Pancreas (tissue), 10 donors: ENCODE measurements at regions not wholly inside any gene's neighbourhood (a gene's known extent, or its start where the extent isn't known, plus 50 kb on each side); places are given as distances from the start of the nearest gene placed in this dataset.

Experiments
- ATAC-seq, 4 donors: fragments of 200-7000 bp; cut with Tn5 transposase; one replicate each; pipeline versions ENCODE4 v1.8.0 to v1.9.1; 2020; ENCODE audit warnings: mild to moderate bottlenecking in 4 of 4, moderate library complexity in 4 of 4
- DNase-seq, 6 donors: peaks; one replicate each; pipeline ENCODE4 v3.0.0-alpha.2; 2020
- FAIRE-seq: peaks from 2 replicates; lab custom pipeline; 2012; peaks lifted over from hg19 to GRCh38; lab: Jason Lieb, UNC
- H3K27ac ChIP-seq, 4 donors: fragments of 200-600 bp; sonication (generic); 1 replicate in 3 of 4; 2 replicates in 1 of 4; pipeline versions ENCODE4 v1.5.0 to v1.8.0; 2020
- H3K27me3 ChIP-seq, 4 donors: fragments of 200-600 bp; one replicate each; pipeline ENCODE4 v1.8.0; 2021
- H3K36me3 ChIP-seq, 3 donors: fragments of 200-600 bp; sonication (generic) in 1 of 3; one replicate each; pipeline versions ENCODE4 v1.5.0 to v1.8.0; 2020 to 2021
- H3K4me1 ChIP-seq, 3 donors: fragments of 200-600 bp; one replicate each; pipeline ENCODE4 v1.8.0; 2021
- H3K4me3 ChIP-seq, 4 donors: fragments of 200-600 bp; sonication (generic) in 2 of 4; one replicate each; pipeline versions ENCODE4 v1.5.0 to v1.8.0; 2020 to 2021
- H3K9me3 ChIP-seq, 4 donors: fragments of 200-600 bp; one replicate each; pipeline ENCODE4 v1.8.0; 2021
- CTCF ChIP-seq, 4 donors: fragments of 200-600 bp; sonication (generic) in 3 of 4; IDR thresholded peaks; one replicate each; pipeline versions ENCODE4 v1.5.0 to v1.8.0; 2021; ENCODE audit warnings: antibody characterized with exemption in 4 of 4
- WGBS, 2 donors: extraction: QIAGEN DNeasy Blood & Tissue Kit; methylation state at CpG; one replicate each; pipeline ENCODE4 v1.1.7; 2013; 5-methylcytosine and 5-hydroxymethylcytosine counted together
- intact Hi-C, 3 donors: fragments of 100-400 bp; cut with DNase I; formaldehyde crosslinking; loops; one replicate each; pipeline versions ENCODE4 v1.11.1 to v1.14.2; 2022
- donor health status: healthy with polysubstance abuse.
- donor health status: DM: no; HTN: no; CAD: no; lungs with moderate emphysema.
- donor health status: DM: no; HTN: no; CAD: no.
- donor health status: control.
- donor health status: control.
- donor health status: Bipolar disorder and iron deficiency.
- donor health status: DM: yes; HTN: yes; CAD: no.
- donor health status: DM: no; HTN: no; CAD: no.
- donor health status: DM: no; HTN: no; CAD: no.
- donor health status: DM: yes; HTN: yes; CAD: no.

- no peak for ATAC-seq
- H3K9me3 ChIP-seq = no peaks in the 10 kb centered on the region
- no peaks in the 10 kb centered on the region for H3K4me1 ChIP-seq
- 67 to 77% methylated on average over 7 of the region's 7 CpGs for WGBS, 2 donors
- H3K27ac ChIP-seq = no peak overlapping the region
- intact Hi-C loops = no loop called here
- TF ChIP-seq CTCF (IDR thresholded peaks at IDR 0.05) = no peak
- no peaks in the 10 kb centered on the region for H3K27me3 ChIP-seq
- H3K4me3 ChIP-seq = no peak overlapping the region
- H3K36me3 ChIP-seq = no peaks in the 10 kb centered on the region
- FAIRE-seq = no peak
- no peak for DNase-seq
Measured at GRCh38 chr6:14373648-14374437, 256.3 kb downstream of the CD83 start.

DNA sequence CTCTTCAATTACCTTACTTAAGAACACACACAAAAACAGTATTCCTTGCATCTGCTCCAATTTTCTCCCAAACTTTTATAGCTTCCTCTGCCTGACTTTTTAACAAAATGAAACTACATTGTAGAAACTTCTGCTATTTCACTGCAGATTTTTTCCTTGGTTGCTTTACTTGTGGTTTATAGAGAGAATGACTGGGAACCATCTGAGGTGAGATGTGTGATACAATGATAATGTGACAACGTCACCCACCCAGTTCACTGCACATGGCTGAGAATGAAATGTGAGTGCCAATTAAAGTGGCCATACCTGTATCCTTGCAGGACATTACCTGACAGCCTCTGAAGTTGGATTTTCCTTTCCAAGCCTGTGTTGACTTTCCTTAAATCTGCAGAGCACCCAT lies 258.4 kb downstream of the CD83 start:
- no peaks in the 10 kb centered on the region for H3K27me3 ChIP-seq
- FAIRE-seq = no peak

DNA sequence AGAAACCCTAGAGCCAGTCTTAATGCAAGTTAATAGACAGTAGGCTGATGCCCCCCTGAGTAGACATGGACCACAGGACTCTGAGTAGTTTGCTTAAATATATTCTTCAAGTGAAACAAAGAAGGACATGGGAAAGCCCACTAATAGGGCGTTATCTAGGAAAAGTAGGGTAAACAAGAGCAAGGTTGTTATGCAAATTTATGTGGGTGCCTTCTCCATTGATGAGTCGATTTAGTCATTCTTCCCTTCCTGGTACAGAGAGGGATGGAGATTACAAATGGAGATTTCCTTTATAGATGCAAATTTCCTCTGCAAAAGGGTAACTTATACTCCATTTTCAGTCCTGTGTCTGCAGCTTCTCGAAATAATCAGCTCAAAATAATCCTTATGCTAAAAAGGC lies 262.0 kb downstream of the CD83 start:
- ATAC-seq (no peak), DNase-seq (no peak), FAIRE-seq (no peak)
- H3K27ac ChIP-seq = no peak overlapping the region
- H3K4me1 ChIP-seq = no peaks in the 10 kb centered on the region
- intact Hi-C loops = no loop called here
- H3K36me3 ChIP-seq = no peaks in the 10 kb centered on the region
- H3K9me3 ChIP-seq = no peaks in the 10 kb centered on the region
- WGBS, 2 donors = 55 to 69% methylated on average over 3 of the region's 3 CpGs
- no peak overlapping the region for H3K4me3 ChIP-seq
- no peak for TF ChIP-seq CTCF (IDR thresholded peaks at IDR 0.05)
- H3K27me3 ChIP-seq = no peaks in the 10 kb centered on the region

More for the DNA sequence above, 258.4 kb downstream of the CD83 start:
- Histone ChIP-seq H3K36me3 (no peaks in the 10 kb centered on the region), H3K4me1 (no peaks in the 10 kb centered on the region), H3K27ac (no peak overlapping the region), H3K9me3 (no peaks in the 10 kb centered on the region), H3K4me3 (no peak overlapping the region)
- ATAC-seq (no peak), DNase-seq (no peak)
- no peak for TF ChIP-seq CTCF (IDR thresholded peaks at IDR 0.05)
- intact Hi-C loops = no loop called here
- 44 to 46% methylated on average over 1 of the region's 1 CpG for WGBS, 2 donors

DNA sequence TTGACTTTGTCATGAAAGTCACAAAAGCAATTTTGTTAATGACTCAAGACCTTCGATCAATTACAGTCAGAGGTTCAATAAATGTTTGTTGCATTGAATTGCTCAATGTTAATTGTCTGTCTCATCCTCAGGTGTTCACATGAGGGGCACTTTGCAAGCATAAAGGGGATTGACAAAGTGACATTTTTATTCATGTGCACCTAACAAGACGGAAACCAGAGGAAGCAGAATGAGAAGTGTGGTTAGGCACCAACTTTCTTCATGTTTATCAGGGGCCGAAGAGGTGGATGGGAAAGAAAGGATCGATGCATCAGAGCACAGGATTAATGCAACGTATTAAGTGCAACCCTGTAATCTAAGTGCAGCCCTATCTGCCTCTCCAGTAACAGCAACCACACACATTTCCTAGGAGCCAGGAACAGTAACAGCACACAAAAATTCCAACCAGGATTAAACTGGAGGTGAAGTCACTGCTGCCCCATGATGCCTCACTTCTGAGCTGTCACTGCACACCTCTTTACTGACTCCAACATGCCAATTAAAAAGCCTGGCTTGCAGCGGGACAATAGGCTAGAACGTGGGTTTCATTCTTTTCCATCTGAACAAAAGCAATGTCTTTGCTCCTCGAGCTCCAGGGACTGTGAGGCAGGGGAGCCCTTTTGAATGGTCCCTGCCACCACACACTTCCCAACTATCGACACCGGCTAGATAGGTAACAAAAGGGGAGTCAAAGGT lies 262.7 kb downstream of the CD83 start:
- no peak for ATAC-seq
- 60 to 66% methylated on average over 10 of the region's 10 CpGs for WGBS, 2 donors
- no peak for TF ChIP-seq CTCF (IDR thresholded peaks at IDR 0.05)
- Histone ChIP-seq H3K4me3 (no peak overlapping the region), H3K27ac (no peak overlapping the region), H3K27me3 (no peaks in the 10 kb centered on the region), H3K4me1 (no peaks in the 10 kb centered on the region), H3K36me3 (no peaks in the 10 kb centered on the region), H3K9me3 (no peaks in the 10 kb centered on the region)
- intact Hi-C loops = no loop called here
- DNase-seq = no peak
- FAIRE-seq = no peak
